Fibroblast of skin of right quadriceps (primary cell): ENCODE measurements at regions not wholly inside any gene's neighbourhood (a gene's known extent, or its start where the extent isn't known, plus 50 kb on each side); places are given as distances from the start of the nearest gene placed in this dataset.
A peak's percentile ranks its signal among the peaks of the same experiment; 100 is the strongest.
"Not testable (repeated sequence)": the region's sequence is repeated elsewhere in the genome, so short reads cannot be mapped to it uniquely, and the experiment has no call there.

Source experiments
- DNase-seq: peaks from one replicate; pipeline ENCODE4 v3.0.0-alpha.2; 2013

- no peak for DNase-seq
Observed at GRCh38 chr10:45515630-45516029, 141.6 kb downstream of the ALOX5 start.

GRCh38 chr10:45514291-45515270 is 140.6 kb downstream of the ALOX5 start:
- DNase-seq, result peak; percentile 15

GRCh38 chr10:45513551-45513950 is 139.5 kb downstream of the ALOX5 start:
- DNase-seq, result no peak

DNA sequence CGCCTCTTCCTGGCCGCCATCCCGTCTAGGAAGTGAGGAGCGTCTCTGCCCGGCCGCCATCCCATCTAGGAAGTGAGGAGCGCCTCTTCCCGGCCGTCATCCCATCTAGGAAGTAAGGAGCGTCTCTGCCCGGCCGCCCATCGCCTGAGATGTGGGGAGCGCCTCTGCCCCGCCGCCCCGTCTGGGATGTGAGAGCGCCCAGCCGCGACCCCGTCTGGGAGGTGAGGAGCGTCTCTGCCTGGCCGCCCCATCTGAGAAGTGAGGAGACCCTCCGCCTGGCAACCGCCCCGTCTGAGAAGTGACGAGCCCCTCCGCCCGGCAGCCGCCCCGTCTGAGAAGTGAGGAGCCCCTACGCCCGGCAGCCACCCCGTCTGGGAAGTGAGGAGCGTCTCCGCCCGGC is 137.9 kb downstream of the ALOX5 start:
- not testable (repeated sequence) for DNase-seq

DNA sequence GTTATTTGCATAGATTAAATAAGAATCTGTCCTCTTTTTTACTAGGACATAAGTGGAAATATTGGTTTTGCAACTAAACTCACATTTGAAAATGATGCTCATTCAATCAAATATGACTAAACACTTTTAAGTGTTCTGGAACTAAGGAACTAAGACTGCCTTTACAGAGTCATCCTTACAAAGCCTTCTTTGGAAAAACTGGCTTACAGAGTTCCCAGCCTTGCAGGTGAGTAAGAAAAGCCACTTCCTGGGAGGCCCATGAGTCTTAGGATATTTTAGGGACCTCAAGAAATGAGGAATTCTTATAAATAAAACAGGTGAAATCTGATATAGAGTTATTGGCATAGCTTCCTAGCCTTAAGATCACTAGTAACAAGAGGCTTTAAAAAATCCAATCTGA is 135.5 kb downstream of the ALOX5 start:
- DNase-seq, result no peak

- DNase-seq, result no peak
Observed at GRCh38 chr10:45505311-45505710, 131.3 kb downstream of the ALOX5 start.

GRCh38 chr10:45502458-45502857 is 128.4 kb downstream of the ALOX5 start:
- DNase-seq, result no peak

GRCh38 chr10:45501791-45502190 is 127.8 kb downstream of the ALOX5 start:
- no peak for DNase-seq

GRCh38 chr10:45500798-45501197 is 126.8 kb downstream of the ALOX5 start:
- no peak for DNase-seq

- no peak for DNase-seq
Observed at GRCh38 chr10:45500304-45500703, 126.3 kb downstream of the ALOX5 start.

GRCh38 chr10:45495438-45496152 is 121.6 kb downstream of the ALOX5 start:
- DNase-seq, result no peak
